Panc1 (cell line): ENCODE measurements at regions not wholly inside any gene's neighbourhood (a gene's known extent, or its start where the extent isn't known, plus 50 kb on each side); places are given as distances from the start of the nearest gene placed in this dataset.

Source experiments
- ATAC-seq: fragments of 200-7000 bp; cut with Tn5 transposase; 2 replicates; pipeline ENCODE4 v1.9.1; 2020; ENCODE audit warnings: mild to moderate bottlenecking, moderate library complexity
- BruUV-seq: library from RNA; stranded (reverse); fragments of 400-500 nt; replicated peaks from 2 replicates; lab custom pipeline; 2021; lab: Mats Ljungman, UMichigan
- CTCF ChIA-PET: fragments of 300-600 bp; sonication (Branson Sonifier 250); formaldehyde crosslinking; loops from one replicate; lab custom pipeline; 2022; ENCODE audit warnings: antibody characterized with exemption; lab: Charles Lee
- POLR2A ChIA-PET: fragments of 300-600 bp; sonication (Branson Sonifier 250); formaldehyde crosslinking; loops from one replicate; lab custom pipeline; 2022; ENCODE audit warnings: antibody characterized with exemption; lab: Charles Lee
- DNase-seq: peaks from one replicate; pipeline ENCODE4 v3.0.0-alpha.2; 2010; ENCODE audit warnings: low read depth, low spot score
- H3K27ac ChIP-seq: 2 replicates; pipeline ENCODE4 v1.5.1; 2011; ENCODE audit warnings: mild to moderate bottlenecking, low read length, inconsistent platforms
- H3K27me3 ChIP-seq: fragments of 200-500 bp; sonication (Bioruptor generic); 2 replicates; pipeline ENCODE4 v1.6.0; 2014; ENCODE audit warnings: low read length, inconsistent platforms; ENCODE audit not compliant: control insufficient read depth, insufficient read depth
- H3K36me3 ChIP-seq: fragments of 200-500 bp; sonication (Bioruptor generic); 2 replicates; pipeline ENCODE4 v1.5.1; 2014; ENCODE audit warnings: inconsistent platforms, mild to moderate bottlenecking, low read length, moderate library complexity; ENCODE audit not compliant: control insufficient read depth, insufficient read depth
- H3K4me1 ChIP-seq: 2 replicates; pipeline ENCODE4 v1.5.1; 2011; ENCODE audit warnings: inconsistent platforms, mild to moderate bottlenecking, low read length, moderate library complexity; ENCODE audit not compliant: control insufficient read depth, insufficient read depth
- H3K4me3 ChIP-seq, 2 experiments: 2 replicates each; pipeline ENCODE4 v1.5.1; 2011 to 2012; ENCODE audit warnings: low read depth in 2 of 2, low read length in 2 of 2, mild to moderate bottlenecking in 2 of 2, inconsistent platforms in 1 of 2, moderate library complexity in 1 of 2
- H3K9me3 ChIP-seq: fragments of 200-500 bp; sonication (Bioruptor generic); 2 replicates; pipeline ENCODE4 v1.5.1; 2014; ENCODE audit warnings: low read depth, mild to moderate bottlenecking, inconsistent platforms, low read length, moderate library complexity; ENCODE audit not compliant: control insufficient read depth, insufficient read depth
- POLR2AphosphoS5 ChIP-seq: IDR thresholded peaks from 2 replicates; pipeline ENCODE4 v1.6.1; 2012; ENCODE audit warnings: mild to moderate bottlenecking, low read depth, low read length, moderate library complexity
- REST ChIP-seq, 2 experiments: IDR thresholded peaks; 2 replicates each; pipeline ENCODE4 v1.6.1; 2011 to 2012; ENCODE audit warnings: low read depth in 2 of 2, control low read depth in 1 of 2, low read length in 1 of 2, mild to moderate bottlenecking in 1 of 2, moderate library complexity in 1 of 2; ENCODE audit not compliant: insufficient read depth in 1 of 2
- SIN3A ChIP-seq: IDR thresholded peaks from 2 replicates; pipeline ENCODE4 v1.6.1; 2012; ENCODE audit warnings: low read depth, mild to moderate bottlenecking, low read length, moderate library complexity, borderline replicate concordance; ENCODE audit not compliant: insufficient read depth
- TCF7L2 ChIP-seq: IDR thresholded peaks from 2 replicates; pipeline ENCODE4 v1.6.1; 2011; ENCODE audit warnings: mild to moderate bottlenecking, low read depth, low read length, inconsistent platforms
- in situ Hi-C: cut with HindIII; loops from 2 replicates; pipeline ENCODE4 v1.10.0; 2016; ENCODE audit warnings: low sequenced_read_pairs, low pct_unique_long_range_greater_than_20kb
- intact Hi-C: fragments of 100-400 bp; cut with micrococcal nuclease; formaldehyde crosslinking; loops from one replicate; pipeline ENCODE4 v1.10.0; 2022; ENCODE audit not compliant: unreplicated experiment
- TF ChIP-seq, protein P1 (sequence below): fragments of 450-650 bp; IDR thresholded peaks from 2 replicates; pipeline ENCODE4 v1.5.1; 2017; ENCODE audit warnings: mild to moderate bottlenecking

DNA sequence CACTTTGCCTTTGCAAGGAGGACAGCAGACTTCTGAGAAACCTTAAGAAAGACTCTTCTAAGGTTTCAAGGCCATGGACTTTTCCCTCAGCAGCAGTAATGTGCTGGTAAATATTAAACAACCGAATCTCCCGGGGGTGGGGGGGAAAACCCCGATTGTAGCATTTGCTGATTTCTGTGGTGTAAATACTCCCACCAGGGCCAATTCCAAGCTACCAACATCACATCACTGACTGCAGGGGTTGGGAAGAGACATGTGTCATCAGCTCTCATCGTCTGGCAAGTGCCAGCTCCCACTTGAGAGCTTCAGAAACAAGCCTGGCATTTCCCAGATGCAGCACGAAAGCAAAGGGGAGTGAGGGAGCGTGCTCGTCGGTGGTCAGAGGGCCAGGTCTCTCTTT lies 101.2 kb downstream of the BCOR start:
- BruUV-seq, result no TSS peak
- POLR2A ChIA-PET, result no interaction called here
- no peak for ATAC-seq

DNA sequence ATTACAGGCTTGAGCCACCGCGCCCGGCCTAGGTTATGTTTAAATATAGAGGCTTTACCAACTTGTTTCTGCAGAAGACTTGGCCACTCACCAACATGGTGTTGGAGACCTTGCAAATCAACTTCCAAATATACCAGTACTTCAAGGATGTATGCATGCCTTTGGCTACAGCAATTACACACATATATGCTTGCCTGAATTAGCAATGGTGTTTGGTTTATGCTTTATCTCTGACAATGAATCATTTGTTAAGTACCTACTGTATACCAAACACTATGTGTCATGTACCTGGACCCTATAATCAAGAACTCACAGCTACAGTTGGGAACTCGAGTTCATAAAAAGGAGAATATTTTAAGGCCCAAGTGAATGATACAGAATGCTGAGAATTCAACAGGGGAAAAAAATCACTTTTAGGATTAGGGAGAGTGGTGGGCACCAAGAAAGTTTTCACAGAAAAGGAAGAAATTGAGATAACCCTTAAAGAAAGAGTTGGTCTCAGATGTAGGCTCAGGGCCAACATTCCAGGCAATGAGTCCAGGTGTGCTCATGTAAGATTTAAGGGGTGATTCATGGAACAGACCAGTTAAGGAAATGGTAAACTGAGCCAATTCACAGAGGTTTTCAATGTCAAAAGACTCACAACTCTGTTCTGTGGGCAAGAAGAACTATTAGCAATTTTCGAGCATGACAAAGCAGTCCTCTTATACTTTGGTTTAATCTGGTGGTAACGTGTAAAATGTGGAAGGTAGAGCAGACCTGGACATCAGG lies 98.9 kb downstream of the BCOR start:
- no peaks in the 10 kb centered on the region for H3K4me1 ChIP-seq
- no peaks in the 10 kb centered on the region for H3K27me3 ChIP-seq
- POLR2A ChIA-PET, result no interaction called here
- no peak for DNase-seq
- BruUV-seq, result no TSS peak
- intact Hi-C loops, result no loop called here
- ATAC-seq, result no peak
- no peak for TF ChIP-seq SIN3A
- TF ChIP-seq, protein P1, sequence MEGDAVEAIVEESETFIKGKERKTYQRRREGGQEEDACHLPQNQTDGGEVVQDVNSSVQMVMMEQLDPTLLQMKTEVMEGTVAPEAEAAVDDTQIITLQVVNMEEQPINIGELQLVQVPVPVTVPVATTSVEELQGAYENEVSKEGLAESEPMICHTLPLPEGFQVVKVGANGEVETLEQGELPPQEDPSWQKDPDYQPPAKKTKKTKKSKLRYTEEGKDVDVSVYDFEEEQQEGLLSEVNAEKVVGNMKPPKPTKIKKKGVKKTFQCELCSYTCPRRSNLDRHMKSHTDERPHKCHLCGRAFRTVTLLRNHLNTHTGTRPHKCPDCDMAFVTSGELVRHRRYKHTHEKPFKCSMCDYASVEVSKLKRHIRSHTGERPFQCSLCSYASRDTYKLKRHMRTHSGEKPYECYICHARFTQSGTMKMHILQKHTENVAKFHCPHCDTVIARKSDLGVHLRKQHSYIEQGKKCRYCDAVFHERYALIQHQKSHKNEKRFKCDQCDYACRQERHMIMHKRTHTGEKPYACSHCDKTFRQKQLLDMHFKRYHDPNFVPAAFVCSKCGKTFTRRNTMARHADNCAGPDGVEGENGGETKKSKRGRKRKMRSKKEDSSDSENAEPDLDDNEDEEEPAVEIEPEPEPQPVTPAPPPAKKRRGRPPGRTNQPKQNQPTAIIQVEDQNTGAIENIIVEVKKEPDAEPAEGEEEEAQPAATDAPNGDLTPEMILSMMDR, result no peak
- no peak for TF ChIP-seq REST (IDR thresholded peaks at IDR 0.05; ENCODE audit: insufficient read depth in 1 of 2, low read depth in 2 of 2, low read length in 1 of 2)
- no peak for TF ChIP-seq TCF7L2
- no peak for TF ChIP-seq POLR2AphosphoS5
- no peaks in the 10 kb centered on the region for H3K36me3 ChIP-seq
- CTCF ChIA-PET, result no interaction called here
- no peaks in the 10 kb centered on the region for H3K9me3 ChIP-seq
- H3K27ac ChIP-seq, result no peak overlapping the region
- no peak overlapping the region for H3K4me3 ChIP-seq
- in situ Hi-C loops, result no loop called here

More for the DNA sequence above, 101.2 kb downstream of the BCOR start:
- no peaks in the 10 kb centered on the region for H3K36me3 ChIP-seq
- H3K27ac ChIP-seq, result no peak overlapping the region
- no peak for DNase-seq
- CTCF ChIA-PET, result no interaction called here
- intact Hi-C loops, result no loop called here
- in situ Hi-C loops, result no loop called here
- no peaks in the 10 kb centered on the region for H3K27me3 ChIP-seq
- no peak overlapping the region for H3K4me3 ChIP-seq
- TF ChIP-seq REST (IDR thresholded peaks at IDR 0.05; ENCODE audit: insufficient read depth in 1 of 2, low read depth in 2 of 2, low read length in 1 of 2), result no peak
- TF ChIP-seq TCF7L2, result no peak
- no peak for TF ChIP-seq SIN3A
- TF ChIP-seq, protein P1, result no peak
- no peak for TF ChIP-seq POLR2AphosphoS5
- no peaks in the 10 kb centered on the region for H3K4me1 ChIP-seq
- H3K9me3 ChIP-seq, result no peaks in the 10 kb centered on the region
